Peyer's patch (tissue), 4 donors: ENCODE measurements at regions not wholly inside any gene's neighbourhood (a gene's known extent, or its start where the extent isn't known, plus 50 kb on each side); places are given as distances from the start of the nearest gene placed in this dataset.
"Not testable (repeated sequence)": the region's sequence is repeated elsewhere in the genome, so short reads cannot be mapped to it uniquely, and the experiment has no call there.

Experiments
- DNase-seq, 3 donors: peaks; one replicate each; pipeline ENCODE4 v3.0.0-alpha.2; 2017 to 2019
- H3K27ac ChIP-seq, 4 donors: fragments of 200-600 bp; sonication (generic); one replicate each; pipeline ENCODE4 v1.5.1; 2016 to 2019
- H3K27me3 ChIP-seq, 2 donors: fragments of 200-600 bp; sonication (generic); one replicate each; pipeline ENCODE4 v1.5.1; 2019
- H3K36me3 ChIP-seq, 3 donors: fragments of 200-600 bp; sonication (generic); one replicate each; pipeline ENCODE4 v1.5.1; 2016 to 2019
- H3K4me1 ChIP-seq, 4 donors: fragments of 200-600 bp; sonication (generic); one replicate each; pipeline ENCODE4 v1.5.1; 2016 to 2019
- H3K4me3 ChIP-seq, 4 donors: fragments of 200-600 bp; sonication (generic); 1 replicate in 3 of 4; 2 replicates in 1 of 4; pipeline ENCODE4 v1.5.1; 2016 to 2019; ENCODE audit warnings: mild to moderate bottlenecking in 1 of 4
- H3K9me3 ChIP-seq, 4 donors: fragments of 200-600 bp; sonication (generic); one replicate each; pipeline ENCODE4 v1.5.1; 2016 to 2019; ENCODE audit warnings: mild to moderate bottlenecking in 1 of 4
- POLR2A ChIP-seq, 2 donors: fragments of 450-650 bp; IDR thresholded peaks; one replicate each; pipeline ENCODE4 v1.5.1; 2017; ENCODE audit warnings: antibody characterized with exemption in 2 of 2, mild to moderate bottlenecking in 2 of 2, moderate library complexity in 2 of 2
- TF ChIP-seq, protein P1 (sequence below), 6 experiments: fragments of 450-650 bp in 4 of 6; fragments of 200-600 bp in 2 of 6; sonication (generic) in 1 of 6; IDR thresholded peaks; one replicate each; pipeline ENCODE4 v1.5.1; 2017 to 2019; ENCODE audit warnings: antibody characterized with exemption in 6 of 6, mild to moderate bottlenecking in 3 of 6, moderate library complexity in 1 of 6

DNA sequence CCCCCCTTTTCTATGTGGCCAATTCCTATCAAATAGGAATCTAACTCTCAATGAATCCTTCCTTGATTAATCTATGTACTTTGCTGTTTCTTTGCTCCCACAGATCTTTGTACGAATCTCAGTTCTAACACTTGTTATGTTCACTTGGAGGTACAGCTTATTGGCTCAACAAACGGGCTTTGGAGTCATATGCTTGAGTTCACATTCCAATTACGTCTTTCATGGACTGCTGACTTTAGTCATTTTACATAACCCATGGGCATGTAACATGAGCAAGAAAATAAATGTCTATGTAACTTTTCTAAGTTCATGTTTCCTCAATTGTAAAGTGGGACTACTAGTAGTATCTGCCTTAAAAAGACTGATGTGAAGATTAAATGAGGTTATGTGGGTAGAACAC lies 123.2 kb upstream of the TBC1D5 start:
- H3K27ac ChIP-seq: no peak overlapping the region
- no peak overlapping the region for H3K4me3 ChIP-seq
- no peak for TF ChIP-seq POLR2A (IDR thresholded peaks at IDR 0.05)
- TF ChIP-seq, protein P1, sequence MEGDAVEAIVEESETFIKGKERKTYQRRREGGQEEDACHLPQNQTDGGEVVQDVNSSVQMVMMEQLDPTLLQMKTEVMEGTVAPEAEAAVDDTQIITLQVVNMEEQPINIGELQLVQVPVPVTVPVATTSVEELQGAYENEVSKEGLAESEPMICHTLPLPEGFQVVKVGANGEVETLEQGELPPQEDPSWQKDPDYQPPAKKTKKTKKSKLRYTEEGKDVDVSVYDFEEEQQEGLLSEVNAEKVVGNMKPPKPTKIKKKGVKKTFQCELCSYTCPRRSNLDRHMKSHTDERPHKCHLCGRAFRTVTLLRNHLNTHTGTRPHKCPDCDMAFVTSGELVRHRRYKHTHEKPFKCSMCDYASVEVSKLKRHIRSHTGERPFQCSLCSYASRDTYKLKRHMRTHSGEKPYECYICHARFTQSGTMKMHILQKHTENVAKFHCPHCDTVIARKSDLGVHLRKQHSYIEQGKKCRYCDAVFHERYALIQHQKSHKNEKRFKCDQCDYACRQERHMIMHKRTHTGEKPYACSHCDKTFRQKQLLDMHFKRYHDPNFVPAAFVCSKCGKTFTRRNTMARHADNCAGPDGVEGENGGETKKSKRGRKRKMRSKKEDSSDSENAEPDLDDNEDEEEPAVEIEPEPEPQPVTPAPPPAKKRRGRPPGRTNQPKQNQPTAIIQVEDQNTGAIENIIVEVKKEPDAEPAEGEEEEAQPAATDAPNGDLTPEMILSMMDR (IDR thresholded peaks at IDR 0.05): no peak
- H3K27me3 ChIP-seq: no peaks in the 10 kb centered on the region
- DNase-seq: no peak
- H3K4me1 ChIP-seq: no peaks in the 10 kb centered on the region
- H3K36me3 ChIP-seq: no peaks in the 10 kb centered on the region
- no peaks in the 10 kb centered on the region for H3K9me3 ChIP-seq

DNA sequence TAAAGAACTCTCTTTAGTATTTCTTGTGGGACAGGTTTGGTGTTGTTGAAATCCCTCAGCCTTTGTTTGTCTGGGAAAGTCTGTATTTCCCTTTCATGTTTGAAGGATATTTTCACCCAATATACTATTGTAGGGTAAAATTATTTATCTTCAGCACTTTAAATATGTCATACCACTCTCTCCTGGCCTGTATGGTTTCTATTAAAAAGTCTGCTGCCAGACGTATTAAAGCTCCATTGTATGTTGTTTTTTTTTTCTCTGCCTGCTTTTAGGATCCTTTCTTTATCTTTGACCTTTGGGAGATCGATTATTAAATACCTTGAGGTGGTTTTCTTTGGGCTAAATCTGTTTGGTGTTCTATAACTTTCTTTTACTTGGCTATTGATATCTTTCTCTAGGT lies 119.0 kb upstream of the TBC1D5 start:
- no peaks in the 10 kb centered on the region for H3K9me3 ChIP-seq
- no peak overlapping the region for H3K27ac ChIP-seq
- no peak overlapping the region for H3K4me3 ChIP-seq
- no peak for DNase-seq
- no peaks in the 10 kb centered on the region for H3K27me3 ChIP-seq
- H3K36me3 ChIP-seq: no peaks in the 10 kb centered on the region
- H3K4me1 ChIP-seq: no peaks in the 10 kb centered on the region
- TF ChIP-seq, protein P1 (IDR thresholded peaks at IDR 0.05): no peak
- TF ChIP-seq POLR2A (IDR thresholded peaks at IDR 0.05): no peak

DNA sequence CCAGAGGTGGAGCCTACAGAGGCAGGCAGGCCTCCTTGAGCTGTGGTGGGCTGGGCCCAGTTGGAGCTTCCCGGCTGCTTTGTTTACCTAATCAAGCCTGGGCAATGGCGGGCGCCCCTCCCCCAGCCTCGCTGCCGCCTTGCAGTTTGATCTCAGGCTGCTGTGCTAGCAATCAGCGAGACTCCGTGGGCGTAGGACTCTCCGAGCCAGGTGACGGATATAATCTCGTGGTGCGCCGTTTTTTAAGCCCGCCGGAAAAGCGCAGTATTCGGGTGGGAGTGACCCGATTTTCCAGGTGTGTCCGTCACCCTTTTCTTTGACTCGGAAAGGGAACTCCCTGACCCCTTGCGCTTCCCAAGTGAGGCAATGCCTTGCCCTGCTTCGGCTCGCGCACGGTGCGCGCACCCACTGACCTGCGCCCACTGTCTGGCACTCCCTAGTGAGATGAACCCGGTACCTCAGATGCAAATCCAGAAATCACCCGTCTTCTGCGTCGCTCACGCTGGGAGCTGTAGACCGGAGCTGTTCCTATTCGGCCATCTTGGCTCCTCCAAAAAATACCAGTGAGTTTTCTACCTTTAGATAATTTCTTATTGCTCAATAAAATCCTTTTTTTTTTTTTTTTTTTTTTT lies 118.5 kb upstream of the TBC1D5 start:
- not testable (repeated sequence) for H3K9me3 ChIP-seq, H3K36me3 ChIP-seq, H3K4me1 ChIP-seq, DNase-seq, H3K27me3 ChIP-seq, H3K4me3 ChIP-seq, H3K27ac ChIP-seq

DNA sequence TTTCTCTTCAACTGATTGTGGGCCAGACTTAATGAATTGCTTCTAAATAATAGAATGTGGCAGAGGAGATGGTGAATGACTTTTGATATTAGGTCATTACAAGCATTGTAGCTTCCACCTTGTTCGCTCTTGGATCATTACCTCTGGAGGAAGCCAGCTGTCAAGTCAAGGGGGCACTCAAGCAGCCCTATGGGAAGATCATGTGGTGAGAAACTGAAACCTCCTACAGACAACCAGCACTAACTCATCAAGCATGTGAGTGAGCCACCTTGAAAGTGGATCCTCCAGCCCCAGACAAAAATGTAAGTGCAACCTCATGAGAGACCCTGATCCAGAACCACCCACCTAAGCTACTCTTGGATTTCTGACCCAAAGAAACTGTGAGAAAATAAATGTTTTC lies 109.8 kb upstream of the TBC1D5 start:
- Histone ChIP-seq H3K27me3 (no peaks in the 10 kb centered on the region), H3K36me3 (no peaks in the 10 kb centered on the region), H3K4me3 (no peak overlapping the region), H3K9me3 (no peaks in the 10 kb centered on the region), H3K4me1 (no peaks in the 10 kb centered on the region), H3K27ac (no peak overlapping the region)
- TF ChIP-seq, protein P1 (IDR thresholded peaks at IDR 0.05): no peak
- no peak for TF ChIP-seq POLR2A (IDR thresholded peaks at IDR 0.05)
- no peak for DNase-seq

DNA sequence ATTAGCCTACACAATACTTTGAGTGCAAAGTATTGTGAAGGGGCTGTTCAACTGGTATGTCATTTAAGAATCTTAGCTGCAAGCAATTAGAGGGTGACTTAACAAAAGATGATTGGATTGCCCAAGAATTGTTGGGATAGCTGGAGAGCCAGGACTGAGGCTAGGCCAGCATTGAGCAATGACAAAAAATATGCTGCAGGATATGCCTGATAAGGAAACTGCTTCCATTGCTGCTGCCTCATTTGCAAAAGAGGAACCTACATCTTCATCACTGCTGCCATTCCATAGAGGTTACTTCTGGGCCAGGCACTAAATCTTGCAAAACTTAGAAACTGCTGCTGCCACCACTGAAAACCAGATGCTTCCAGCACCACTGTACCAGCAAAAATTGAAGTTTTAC lies 108.0 kb upstream of the TBC1D5 start:
- Histone ChIP-seq H3K9me3 (no peaks in the 10 kb centered on the region), H3K4me3 (no peak overlapping the region), H3K27ac (no peak overlapping the region), H3K36me3 (no peaks in the 10 kb centered on the region), H3K27me3 (no peaks in the 10 kb centered on the region), H3K4me1 (no peaks in the 10 kb centered on the region)
- TF ChIP-seq, protein P1 (IDR thresholded peaks at IDR 0.05): no peak
- TF ChIP-seq POLR2A (IDR thresholded peaks at IDR 0.05): no peak
- no peak for DNase-seq

DNA sequence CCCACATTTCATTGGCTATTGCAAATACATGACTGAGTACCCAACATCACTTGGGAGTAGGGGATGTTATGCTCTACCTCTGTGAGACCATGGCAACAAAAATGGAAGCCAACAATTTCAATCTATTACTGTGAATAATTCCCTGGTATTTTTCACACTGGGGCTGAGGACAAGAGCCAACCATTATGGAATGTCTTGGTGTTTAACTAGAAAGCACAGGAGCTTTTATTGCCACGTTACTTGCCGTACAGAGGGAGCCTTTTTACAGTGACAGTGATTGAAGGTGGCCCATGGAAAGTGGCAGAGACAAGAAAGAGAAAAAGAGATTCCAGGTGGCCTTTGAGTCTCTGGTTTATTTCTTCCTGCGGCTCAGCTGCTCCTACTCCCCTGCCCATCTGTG lies 105.7 kb upstream of the TBC1D5 start:
- DNase-seq: no peak
- Histone ChIP-seq H3K4me1 (no peaks in the 10 kb centered on the region), H3K36me3 (no peaks in the 10 kb centered on the region), H3K4me3 (no peak overlapping the region), H3K27ac (no peak overlapping the region), H3K9me3 (no peaks in the 10 kb centered on the region), H3K27me3 (no peaks in the 10 kb centered on the region)
- TF ChIP-seq POLR2A (IDR thresholded peaks at IDR 0.05): no peak
- TF ChIP-seq, protein P1 (IDR thresholded peaks at IDR 0.05): no peak
